ENCODE measurements at regions not wholly inside any gene's neighbourhood (a gene's known extent, or its start where the extent isn't known, plus 50 kb on each side); places are given as distances from the start of the nearest gene placed in this dataset.

DNA sequence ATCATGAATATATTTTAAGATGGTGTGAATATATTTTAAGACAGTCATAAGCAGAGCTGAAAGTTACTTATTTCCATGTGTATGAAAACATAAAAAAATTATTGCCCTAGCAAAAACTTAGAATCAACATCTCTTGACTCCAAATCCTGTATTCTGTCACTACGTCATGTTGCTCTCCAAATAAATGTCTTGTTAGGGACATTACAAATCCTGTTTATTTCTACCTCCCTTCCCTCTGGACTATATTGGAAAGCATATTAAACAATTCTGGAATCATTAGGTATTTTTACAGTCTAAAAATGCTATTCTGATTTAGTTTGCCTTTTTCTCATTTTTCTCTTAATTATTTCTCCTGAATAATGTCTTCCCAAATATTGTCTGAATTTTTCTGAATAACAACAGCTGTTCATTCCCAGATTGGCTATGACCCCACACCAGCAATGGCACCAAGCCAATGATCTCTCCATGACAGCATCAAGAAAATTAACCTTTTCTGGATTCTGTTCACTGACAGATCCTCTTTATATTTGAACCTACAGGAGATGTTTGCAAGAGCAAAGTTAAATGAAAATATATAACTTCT, 523.1 kb downstream of the IQCM start:
- no peaks in the 10 kb centered on the region for H3K79me2 ChIP-seq (ENCODE audit: insufficient read depth, low read length)
- no peaks in the 10 kb centered on the region for H3K36me3 ChIP-seq (ENCODE audit: insufficient read depth, low read length)
- no peaks in the 10 kb centered on the region for H3K27me3 ChIP-seq (ENCODE audit: insufficient read depth, low read length)
- no peak overlapping the region for H3K4me2 ChIP-seq (ENCODE audit: insufficient read depth, low read length)
- H3K4me1 ChIP-seq (ENCODE audit: insufficient read depth, low read length), result no peaks in the 10 kb centered on the region
- H3K27ac ChIP-seq (ENCODE audit: low read depth, low read length), result no peak overlapping the region
- no peaks in the 10 kb centered on the region for H3K9me3 ChIP-seq (ENCODE audit: low read depth, low read length)
- no peak overlapping the region for H3K4me3 ChIP-seq (ENCODE audit: insufficient read depth, low read length)
- TF ChIP-seq, protein P1, sequence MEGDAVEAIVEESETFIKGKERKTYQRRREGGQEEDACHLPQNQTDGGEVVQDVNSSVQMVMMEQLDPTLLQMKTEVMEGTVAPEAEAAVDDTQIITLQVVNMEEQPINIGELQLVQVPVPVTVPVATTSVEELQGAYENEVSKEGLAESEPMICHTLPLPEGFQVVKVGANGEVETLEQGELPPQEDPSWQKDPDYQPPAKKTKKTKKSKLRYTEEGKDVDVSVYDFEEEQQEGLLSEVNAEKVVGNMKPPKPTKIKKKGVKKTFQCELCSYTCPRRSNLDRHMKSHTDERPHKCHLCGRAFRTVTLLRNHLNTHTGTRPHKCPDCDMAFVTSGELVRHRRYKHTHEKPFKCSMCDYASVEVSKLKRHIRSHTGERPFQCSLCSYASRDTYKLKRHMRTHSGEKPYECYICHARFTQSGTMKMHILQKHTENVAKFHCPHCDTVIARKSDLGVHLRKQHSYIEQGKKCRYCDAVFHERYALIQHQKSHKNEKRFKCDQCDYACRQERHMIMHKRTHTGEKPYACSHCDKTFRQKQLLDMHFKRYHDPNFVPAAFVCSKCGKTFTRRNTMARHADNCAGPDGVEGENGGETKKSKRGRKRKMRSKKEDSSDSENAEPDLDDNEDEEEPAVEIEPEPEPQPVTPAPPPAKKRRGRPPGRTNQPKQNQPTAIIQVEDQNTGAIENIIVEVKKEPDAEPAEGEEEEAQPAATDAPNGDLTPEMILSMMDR (IDR thresholded peaks at IDR 0.05; ENCODE audit: extremely low read depth, low read depth, low read length), result no peak
- no peak for DNase-seq (ENCODE audit: insufficient read length, low spot score, missing footprints)
- H4K20me1 ChIP-seq (ENCODE audit: insufficient read depth, low read length), result no peaks in the 10 kb centered on the region
- H2AFZ ChIP-seq (ENCODE audit: low read length), result no peak overlapping the region

GRCh38 chr4:149291463-149291862, 524.2 kb downstream of the IQCM start:
- H3K79me2 ChIP-seq (ENCODE audit: insufficient read depth, low read length), result no peaks in the 10 kb centered on the region
- H3K27me3 ChIP-seq (ENCODE audit: insufficient read depth, low read length), result no peaks in the 10 kb centered on the region
- no peak overlapping the region for H3K27ac ChIP-seq (ENCODE audit: low read depth, low read length)
- H4K20me1 ChIP-seq (ENCODE audit: insufficient read depth, low read length), result no peaks in the 10 kb centered on the region
- TF ChIP-seq, protein P1 (IDR thresholded peaks at IDR 0.05; ENCODE audit: extremely low read depth, low read depth, low read length), result no peak
- no peak overlapping the region for H3K4me2 ChIP-seq (ENCODE audit: insufficient read depth, low read length)
- H2AFZ ChIP-seq (ENCODE audit: low read length), result no peak overlapping the region
- H3K4me3 ChIP-seq (ENCODE audit: insufficient read depth, low read length), result no peak overlapping the region
- DNase-seq (ENCODE audit: insufficient read length, low spot score, missing footprints), result no peak
- no peaks in the 10 kb centered on the region for H3K9me3 ChIP-seq (ENCODE audit: low read depth, low read length)
- no peaks in the 10 kb centered on the region for H3K36me3 ChIP-seq (ENCODE audit: insufficient read depth, low read length)
- H3K4me1 ChIP-seq (ENCODE audit: insufficient read depth, low read length), result no peaks in the 10 kb centered on the region

GRCh38 chr4:149280806-149281205, 534.8 kb downstream of the IQCM start:
- Histone ChIP-seq H3K79me2 (ENCODE audit: insufficient read depth, low read length) (no peaks in the 10 kb centered on the region), H3K4me2 (ENCODE audit: insufficient read depth, low read length) (no peak overlapping the region)

DNA sequence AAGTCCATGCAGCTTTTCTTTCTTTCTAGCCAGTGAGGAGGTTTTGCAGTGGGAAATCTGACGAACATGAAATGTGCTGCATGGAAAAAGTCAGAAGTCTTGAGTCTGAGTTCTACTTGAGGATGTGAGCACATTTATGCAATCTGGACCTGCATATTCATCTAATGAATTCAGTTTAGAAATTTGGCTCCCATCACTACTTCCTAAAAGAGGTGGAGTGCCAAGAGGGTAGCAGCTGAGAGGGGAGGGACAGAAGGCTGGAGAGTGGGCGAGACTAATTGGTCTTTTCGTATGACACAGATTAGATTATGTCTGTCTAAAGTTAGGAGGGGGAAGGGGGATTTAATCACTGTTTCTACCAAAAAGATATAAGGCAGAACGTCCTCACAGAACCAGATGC, 535.9 kb downstream of the IQCM start:
- no peaks in the 10 kb centered on the region for H3K79me2 ChIP-seq (ENCODE audit: insufficient read depth, low read length)
- H3K4me2 ChIP-seq (ENCODE audit: insufficient read depth, low read length), result no peak overlapping the region
- DNase-seq (ENCODE audit: insufficient read length, low spot score, missing footprints), result no peak
- TF ChIP-seq, protein P1 (IDR thresholded peaks at IDR 0.05; ENCODE audit: extremely low read depth, low read depth, low read length), result no peak
- H3K27me3 ChIP-seq (ENCODE audit: insufficient read depth, low read length), result no peaks in the 10 kb centered on the region
- no peaks in the 10 kb centered on the region for H3K4me1 ChIP-seq (ENCODE audit: insufficient read depth, low read length)
- no peaks in the 10 kb centered on the region for H3K36me3 ChIP-seq (ENCODE audit: insufficient read depth, low read length)
- H4K20me1 ChIP-seq (ENCODE audit: insufficient read depth, low read length), result no peaks in the 10 kb centered on the region
- no peaks in the 10 kb centered on the region for H3K9me3 ChIP-seq (ENCODE audit: low read depth, low read length)
- H2AFZ ChIP-seq (ENCODE audit: low read length), result no peak overlapping the region
- H3K27ac ChIP-seq (ENCODE audit: low read depth, low read length), result no peak overlapping the region
- no peak overlapping the region for H3K4me3 ChIP-seq (ENCODE audit: insufficient read depth, low read length)

More at GRCh38 chr4:149280806-149281205, 534.8 kb downstream of the IQCM start:
- no peak overlapping the region for H3K4me3 ChIP-seq (ENCODE audit: insufficient read depth, low read length)
- no peaks in the 10 kb centered on the region for H4K20me1 ChIP-seq (ENCODE audit: insufficient read depth, low read length)
- no peaks in the 10 kb centered on the region for H3K9me3 ChIP-seq (ENCODE audit: low read depth, low read length)
- H3K36me3 ChIP-seq (ENCODE audit: insufficient read depth, low read length), result no peaks in the 10 kb centered on the region
- TF ChIP-seq, protein P1 (IDR thresholded peaks at IDR 0.05; ENCODE audit: extremely low read depth, low read depth, low read length), result no peak
- no peak for DNase-seq (ENCODE audit: insufficient read length, low spot score, missing footprints)
- H3K27me3 ChIP-seq (ENCODE audit: insufficient read depth, low read length), result no peaks in the 10 kb centered on the region
- H3K27ac ChIP-seq (ENCODE audit: low read depth, low read length), result no peak overlapping the region
- H2AFZ ChIP-seq (ENCODE audit: low read length), result no peak overlapping the region
- no peaks in the 10 kb centered on the region for H3K4me1 ChIP-seq (ENCODE audit: insufficient read depth, low read length)
